SK-N-SH treated with all-trans-retinoic acid at 6 μM for 48 hours (cell line): ENCODE measurements at regions not wholly inside any gene's neighbourhood (a gene's known extent, or its start where the extent isn't known, plus 50 kb on each side); places are given as distances from the start of the nearest gene placed in this dataset.

Experiments used
- ARNTL ChIP-seq: fragments of 450-650 bp; formaldehyde crosslinking; IDR thresholded peaks from 2 replicates; pipeline ENCODE4 v1.5.0; 2020; ENCODE audit warnings: low read depth, mild to moderate bottlenecking, moderate library complexity, borderline replicate concordance
- ISL1 ChIP-seq: fragments of 250-450 bp; sonication (Bioruptor Pico); IDR thresholded peaks from 2 replicates; pipeline ENCODE4 v2.1.2; 2022; ENCODE audit warnings: mild to moderate bottlenecking, moderate library complexity
- RARB ChIP-seq: fragments of 250-450 bp; sonication (Bioruptor Pico); IDR thresholded peaks from 2 replicates; pipeline ENCODE4 v1.8.0; 2021; ENCODE audit warnings: mild to moderate bottlenecking, moderate library complexity
- SNAI2 ChIP-seq: fragments of 250-450 bp; sonication (Bioruptor Pico); IDR thresholded peaks from 2 replicates; pipeline ENCODE4 v1.5.0; 2020; ENCODE audit warnings: mild to moderate bottlenecking, moderate library complexity
- TF ChIP-seq, protein P1 (sequence below): fragments of 250-450 bp; sonication (Bioruptor Pico); IDR thresholded peaks from 2 replicates; pipeline ENCODE4 v1.5.0; 2020; ENCODE audit warnings: mild to moderate bottlenecking, moderate library complexity
- TF ChIP-seq, protein P2 (sequence below): fragments of 250-450 bp; sonication (Bioruptor Pico); IDR thresholded peaks from 2 replicates; pipeline ENCODE4 v1.8.0; 2020; ENCODE audit warnings: mild to moderate bottlenecking, moderate library complexity, borderline replicate concordance
- TF ChIP-seq, protein P3 (sequence below): fragments of 250-450 bp; sonication (Bioruptor Pico); IDR thresholded peaks from 2 replicates; pipeline ENCODE4 v1.5.1; 2020; ENCODE audit warnings: low read depth, mild to moderate bottlenecking, moderate library complexity

DNA sequence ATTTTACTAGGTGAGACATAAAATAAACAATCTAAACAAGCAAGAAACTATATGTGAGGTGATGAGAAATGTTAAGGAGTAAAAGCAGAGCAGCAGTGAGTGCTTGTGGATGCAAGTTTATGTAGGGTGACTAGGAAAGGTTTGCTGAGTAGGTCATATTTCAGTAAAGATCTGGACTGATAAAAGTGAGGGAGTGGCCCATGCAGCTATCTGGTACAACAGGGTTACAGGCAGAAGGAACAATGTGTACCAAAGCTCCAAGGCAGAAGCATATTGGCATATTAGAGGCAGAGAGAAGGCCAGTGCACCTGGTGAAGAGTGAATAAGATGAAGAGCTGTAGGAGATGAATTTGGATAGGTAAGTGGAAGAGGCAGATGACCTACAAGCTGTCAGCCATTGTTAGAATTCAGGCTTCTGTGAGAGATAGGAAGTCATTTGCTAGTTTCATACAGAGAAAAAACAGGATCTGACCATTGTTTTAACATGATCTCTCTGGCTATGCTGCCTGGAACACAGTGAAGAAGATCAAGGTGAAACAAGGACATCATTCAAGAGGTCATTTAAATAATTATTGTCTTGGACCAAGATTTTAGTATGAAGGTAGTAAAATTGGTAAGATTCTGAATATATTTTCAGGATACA is 274.6 kb downstream of the ANKRD50 start:
- TF ChIP-seq, protein P1, sequence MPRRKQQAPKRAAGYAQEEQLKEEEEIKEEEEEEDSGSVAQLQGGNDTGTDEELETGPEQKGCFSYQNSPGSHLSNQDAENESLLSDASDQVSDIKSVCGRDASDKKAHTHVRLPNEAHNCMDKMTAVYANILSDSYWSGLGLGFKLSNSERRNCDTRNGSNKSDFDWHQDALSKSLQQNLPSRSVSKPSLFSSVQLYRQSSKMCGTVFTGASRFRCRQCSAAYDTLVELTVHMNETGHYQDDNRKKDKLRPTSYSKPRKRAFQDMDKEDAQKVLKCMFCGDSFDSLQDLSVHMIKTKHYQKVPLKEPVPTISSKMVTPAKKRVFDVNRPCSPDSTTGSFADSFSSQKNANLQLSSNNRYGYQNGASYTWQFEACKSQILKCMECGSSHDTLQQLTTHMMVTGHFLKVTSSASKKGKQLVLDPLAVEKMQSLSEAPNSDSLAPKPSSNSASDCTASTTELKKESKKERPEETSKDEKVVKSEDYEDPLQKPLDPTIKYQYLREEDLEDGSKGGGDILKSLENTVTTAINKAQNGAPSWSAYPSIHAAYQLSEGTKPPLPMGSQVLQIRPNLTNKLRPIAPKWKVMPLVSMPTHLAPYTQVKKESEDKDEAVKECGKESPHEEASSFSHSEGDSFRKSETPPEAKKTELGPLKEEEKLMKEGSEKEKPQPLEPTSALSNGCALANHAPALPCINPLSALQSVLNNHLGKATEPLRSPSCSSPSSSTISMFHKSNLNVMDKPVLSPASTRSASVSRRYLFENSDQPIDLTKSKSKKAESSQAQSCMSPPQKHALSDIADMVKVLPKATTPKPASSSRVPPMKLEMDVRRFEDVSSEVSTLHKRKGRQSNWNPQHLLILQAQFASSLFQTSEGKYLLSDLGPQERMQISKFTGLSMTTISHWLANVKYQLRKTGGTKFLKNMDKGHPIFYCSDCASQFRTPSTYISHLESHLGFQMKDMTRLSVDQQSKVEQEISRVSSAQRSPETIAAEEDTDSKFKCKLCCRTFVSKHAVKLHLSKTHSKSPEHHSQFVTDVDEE: no peak
- TF ChIP-seq, protein P2, sequence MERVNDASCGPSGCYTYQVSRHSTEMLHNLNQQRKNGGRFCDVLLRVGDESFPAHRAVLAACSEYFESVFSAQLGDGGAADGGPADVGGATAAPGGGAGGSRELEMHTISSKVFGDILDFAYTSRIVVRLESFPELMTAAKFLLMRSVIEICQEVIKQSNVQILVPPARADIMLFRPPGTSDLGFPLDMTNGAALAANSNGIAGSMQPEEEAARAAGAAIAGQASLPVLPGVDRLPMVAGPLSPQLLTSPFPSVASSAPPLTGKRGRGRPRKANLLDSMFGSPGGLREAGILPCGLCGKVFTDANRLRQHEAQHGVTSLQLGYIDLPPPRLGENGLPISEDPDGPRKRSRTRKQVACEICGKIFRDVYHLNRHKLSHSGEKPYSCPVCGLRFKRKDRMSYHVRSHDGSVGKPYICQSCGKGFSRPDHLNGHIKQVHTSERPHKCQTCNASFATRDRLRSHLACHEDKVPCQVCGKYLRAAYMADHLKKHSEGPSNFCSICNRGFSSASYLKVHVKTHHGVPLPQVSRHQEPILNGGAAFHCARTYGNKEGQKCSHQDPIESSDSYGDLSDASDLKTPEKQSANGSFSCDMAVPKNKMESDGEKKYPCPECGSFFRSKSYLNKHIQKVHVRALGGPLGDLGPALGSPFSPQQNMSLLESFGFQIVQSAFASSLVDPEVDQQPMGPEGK (CRISPR knock-in tag): no peak
- no peak for TF ChIP-seq RARB
- no peak for TF ChIP-seq SNAI2 (CRISPR knock-in tag)
- no peak for TF ChIP-seq ISL1 (CRISPR knock-in tag)
- no peak for TF ChIP-seq ARNTL (CRISPR knock-in tag)
- TF ChIP-seq, protein P3, sequence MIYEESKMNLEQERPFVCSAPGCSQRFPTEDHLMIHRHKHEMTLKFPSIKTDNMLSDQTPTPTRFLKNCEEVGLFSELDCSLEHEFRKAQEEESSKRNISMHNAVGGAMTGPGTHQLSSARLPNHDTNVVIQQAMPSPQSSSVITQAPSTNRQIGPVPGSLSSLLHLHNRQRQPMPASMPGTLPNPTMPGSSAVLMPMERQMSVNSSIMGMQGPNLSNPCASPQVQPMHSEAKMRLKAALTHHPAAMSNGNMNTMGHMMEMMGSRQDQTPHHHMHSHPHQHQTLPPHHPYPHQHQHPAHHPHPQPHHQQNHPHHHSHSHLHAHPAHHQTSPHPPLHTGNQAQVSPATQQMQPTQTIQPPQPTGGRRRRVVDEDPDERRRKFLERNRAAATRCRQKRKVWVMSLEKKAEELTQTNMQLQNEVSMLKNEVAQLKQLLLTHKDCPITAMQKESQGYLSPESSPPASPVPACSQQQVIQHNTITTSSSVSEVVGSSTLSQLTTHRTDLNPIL (CRISPR knock-in tag): no peak
